HepG2 (cell line): ENCODE measurements at regions not wholly inside any gene's neighbourhood (a gene's known extent, or its start where the extent isn't known, plus 50 kb on each side); places are given as distances from the start of the nearest gene placed in this dataset.

Experiments used
- ATAC-seq: fragments of 200-7000 bp; cut with Tn5 transposase; 3 replicates; pipeline ENCODE4 v1.9.1; 2020; ENCODE audit warnings: mild to moderate bottlenecking, moderate library complexity
- BruUV-seq: library from RNA; stranded (reverse); fragments of 400-500 nt; replicated peaks from 2 replicates; lab custom pipeline; 2021; lab: Mats Ljungman, UMichigan
- CTCF ChIA-PET: fragments of 300-600 bp; formaldehyde crosslinking; extraction: SDS; loops from one replicate; lab custom pipeline; 2021; ENCODE audit warnings: low total read pairs, inconsistent platforms, low intra/inter-chr PET ratio; lab: Yijun Ruan, JAX
- POLR2A ChIA-PET: fragments of 350-600 bp; sonication (Branson Sonifier 250); formaldehyde crosslinking; loops from one replicate; lab custom pipeline; 2020; ENCODE audit warnings: antibody characterized with exemption, inconsistent platforms; lab: Yijun Ruan, JAX
- DNase-seq: peaks from one replicate; pipeline ENCODE4 v3.0.0-alpha.2; 2015; ENCODE audit warnings: low spot score
- FAIRE-seq: peaks from 3 replicates; lab custom pipeline; 2011; peaks lifted over from hg19 to GRCh38; lab: Jason Lieb, UNC
- H2AFZ ChIP-seq: one replicate; pipeline ENCODE4 v1.6.1; 2011; ENCODE audit warnings: low read length, inconsistent platforms
- H3K27ac ChIP-seq: fragments of 300-600 bp; 3 replicates; pipeline ENCODE4 v1.8.0; 2011; ENCODE audit warnings: mixed run types, mild to moderate bottlenecking, mixed read lengths, low read length, inconsistent platforms; ENCODE audit not compliant: insufficient read depth; ENCODE audit errors: extremely low read length
- H3K27me3 ChIP-seq, 2 experiments: fragments of 200-600 bp in 1 of 2; 2 replicates in 1 of 2; 3 replicates in 1 of 2; pipeline versions ENCODE4 v1.6.0 to v1.8.0; 2011; ENCODE audit warnings: low read length in 2 of 2, mild to moderate bottlenecking in 2 of 2, moderate library complexity in 2 of 2, inconsistent platforms in 1 of 2; ENCODE audit not compliant: insufficient read depth in 2 of 2, control insufficient read depth in 1 of 2
- H3K36me3 ChIP-seq, 2 experiments: fragments of 200-600 bp in 1 of 2; replicated peaks in 1 of 2; 2 replicates in 1 of 2; 3 replicates in 1 of 2; pipeline versions ENCODE4 v1.5.1 to v1.8.0; 2011; ENCODE audit warnings: low read length in 2 of 2, inconsistent platforms in 1 of 2; ENCODE audit not compliant: insufficient read depth in 2 of 2, control insufficient read depth in 1 of 2
- H3K4me1 ChIP-seq: 2 replicates; pipeline ENCODE4 v1.5.1; 2012; ENCODE audit warnings: low read length, inconsistent platforms; ENCODE audit not compliant: insufficient read depth
- H3K4me2 ChIP-seq: 2 replicates; pipeline ENCODE4 v1.6.0; 2011; ENCODE audit warnings: low read depth, low read length, inconsistent platforms
- H3K4me3 ChIP-seq, 3 experiments: fragments of 200-600 bp in 1 of 3; sonication (generic), shearing (Covaris generic) in 1 of 3; replicated peaks in 1 of 3; 2 replicates each; pipeline ENCODE4 v1.5.1; 2011 to 2016; ENCODE audit warnings: low read length in 3 of 3, inconsistent platforms in 2 of 3, low read depth in 2 of 3, mild to moderate bottlenecking in 2 of 3, control low read depth in 1 of 3, mixed read lengths in 1 of 3; ENCODE audit not compliant: insufficient read depth in 1 of 3
- H3K79me2 ChIP-seq: one replicate; pipeline ENCODE4 v1.6.1; 2011; ENCODE audit warnings: low read length, inconsistent platforms; ENCODE audit not compliant: insufficient read depth
- H3K9ac ChIP-seq: 2 replicates; pipeline ENCODE4 v1.6.0; 2011; ENCODE audit warnings: mild to moderate bottlenecking, low read depth, low read length, inconsistent platforms; ENCODE audit not compliant: insufficient read depth
- H3K9me3 ChIP-seq: 2 replicates; pipeline ENCODE4 v1.5.1; 2012; ENCODE audit warnings: mild to moderate bottlenecking, low read length
- H4K20me1 ChIP-seq: 2 replicates; pipeline ENCODE4 v1.6.0; 2011; ENCODE audit warnings: inconsistent platforms, mild to moderate bottlenecking, low read length, moderate library complexity; ENCODE audit not compliant: insufficient read depth
- HNF1B ChIP-seq: sonication (generic); formaldehyde crosslinking; IDR thresholded peaks from 2 replicates; pipeline ENCODE4 v1.5.1; 2020; ENCODE audit warnings: mild to moderate bottlenecking, moderate library complexity, missing genetic modification reagents
- NFE2L2 ChIP-seq: fragments of 150-350 bp; IDR thresholded peaks from 2 replicates; pipeline ENCODE4 v1.6.1; 2014; ENCODE audit warnings: low read length
- PITX1 ChIP-seq: sonication (generic); formaldehyde crosslinking; IDR thresholded peaks from 2 replicates; pipeline ENCODE4 v1.5.1; 2020; ENCODE audit warnings: mild to moderate bottlenecking, missing genetic modification reagents
- PRPF4 ChIP-seq: fragments of 200-400 bp; formaldehyde crosslinking; IDR thresholded peaks from 2 replicates; pipeline ENCODE4 v1.6.1; 2016; ENCODE audit warnings: low read length, low read depth; ENCODE audit not compliant: poor library complexity, severe bottlenecking
- THYN1 ChIP-seq: sonication (generic); formaldehyde crosslinking; IDR thresholded peaks from 2 replicates; pipeline ENCODE4 v1.8.1; 2023; ENCODE audit warnings: low read depth, mild to moderate bottlenecking, moderate library complexity, missing genetic modification reagents, borderline replicate concordance
- ZMYM4 ChIP-seq: sonication (generic); formaldehyde crosslinking; IDR thresholded peaks from 2 replicates; pipeline ENCODE4 v1.8.1; 2023; ENCODE audit warnings: mild to moderate bottlenecking, missing genetic modification reagents
- ZNF468 ChIP-seq: sonication (generic); formaldehyde crosslinking; IDR thresholded peaks from 2 replicates; pipeline ENCODE4 v1.8.0; 2022; ENCODE audit warnings: mild to moderate bottlenecking, moderate library complexity, missing genetic modification reagents
- ZNF503 ChIP-seq: sonication (generic); formaldehyde crosslinking; IDR thresholded peaks from 2 replicates; pipeline ENCODE4 v1.4.0; 2020; ENCODE audit warnings: missing genetic modification reagents
- ZNF552 ChIP-seq: sonication (generic); formaldehyde crosslinking; IDR thresholded peaks from 2 replicates; pipeline ENCODE4 v1.9.0; 2022; ENCODE audit warnings: missing genetic modification reagents, mild to moderate bottlenecking, borderline replicate concordance
- ZNF597 ChIP-seq: sonication (generic); formaldehyde crosslinking; IDR thresholded peaks from 2 replicates; pipeline ENCODE4 v1.5.0; 2020; ENCODE audit warnings: missing genetic modification reagents
- ZNF639 ChIP-seq: conservative IDR thresholded peaks from 2 replicates; pipeline ENCODE4 v1.6.1; 2018; ENCODE audit warnings: missing genetic modification reagents
- ZNF670 ChIP-seq: sonication (generic); formaldehyde crosslinking; IDR thresholded peaks from 2 replicates; pipeline ENCODE4 v1.8.0; 2022; ENCODE audit warnings: mild to moderate bottlenecking, missing genetic modification reagents, borderline replicate concordance
- WGBS: methylation state at CpG from one replicate; pipeline ENCODE4 v1.1.6; 2017; ENCODE audit warnings: low lambda C conversion rate; 5-methylcytosine and 5-hydroxymethylcytosine counted together
- in situ Hi-C: cut with HindIII; loops from 2 replicates; pipeline ENCODE4 v1.10.0; 2017; ENCODE audit warnings: low pct_unique_long_range_greater_than_20kb; ENCODE audit not compliant: extremely low pct_ligation_motif_present
- intact Hi-C: fragments of 100-400 bp; cut with micrococcal nuclease; formaldehyde crosslinking; loops from one replicate; pipeline ENCODE4 v1.10.0; 2022; ENCODE audit not compliant: unreplicated experiment

- no peak for ATAC-seq
- TF ChIP-seq NFE2L2 (0 out of 2 replicates have a peak, but pooled peaks have one; percentile 20), PITX1 (CRISPR knock-in tag) (no peak)
- TF ChIP-seq, all 625 proteins: peak for 1
- FAIRE-seq, result no peak
- in situ Hi-C loops (no loop called here), intact Hi-C loops (no loop called here)
- Histone ChIP-seq H3K36me3 (no peaks in the 10 kb centered on the region), H3K27ac (no peak overlapping the region), H3K4me3 (no peak overlapping the region), H3K4me1 (no peaks in the 10 kb centered on the region), H3K4me2 (no peak overlapping the region), H3K27me3 (peaks cover 0 to 7% of the 10 kb centered on the region in 2 experiments; a peak in 2 of 5 replicates), H2AFZ (no peak overlapping the region), H3K9me3 (no peaks in the 10 kb centered on the region), H4K20me1 (no peaks in the 10 kb centered on the region), H3K79me2 (no peaks in the 10 kb centered on the region), H3K9ac (no peak overlapping the region)
- no TSS peak for BruUV-seq
- WGBS, result 2% methylated on average over 3 of the region's 3 CpGs
- ChIA-PET CTCF (no interaction called here), POLR2A (no interaction called here)
- no peak for DNase-seq
These were observed 213.6 kb upstream of the TBX20 start for GRCh38 chr7:35467456-35467978.

GRCh38 chr7:35465791-35466336 is 212.0 kb upstream of the TBX20 start:
- 49% methylated on average over 11 of the region's 18 CpGs for WGBS
- H3K4me1 ChIP-seq, result no peaks in the 10 kb centered on the region
- no peak for FAIRE-seq
- no peak for DNase-seq
- peaks cover 0 to 7% of the 10 kb centered on the region in 2 experiments; a peak in 2 of 5 replicates for H3K27me3 ChIP-seq
- H3K36me3 ChIP-seq, result no peaks in the 10 kb centered on the region
- ChIA-PET CTCF (no interaction called here), POLR2A (no interaction called here)
- intact Hi-C loops, result no loop called here
- no peak overlapping the region for H2AFZ ChIP-seq
- BruUV-seq, result no TSS peak
- H3K79me2 ChIP-seq, result no peaks in the 10 kb centered on the region
- no peaks in the 10 kb centered on the region for H3K9me3 ChIP-seq
- no peak overlapping the region for H3K4me2 ChIP-seq
- H3K4me3 ChIP-seq, result no peak overlapping the region
- ATAC-seq, result no peak
- in situ Hi-C loops, result no loop called here
- no peaks in the 10 kb centered on the region for H4K20me1 ChIP-seq
- no peak overlapping the region for H3K9ac ChIP-seq
- no peak overlapping the region for H3K27ac ChIP-seq
- no peak for TF ChIP-seq PRPF4
- TF ChIP-seq ZNF597 (CRISPR knock-in tag), result no peak
- no peak for TF ChIP-seq ZNF503 (CRISPR knock-in tag)
- TF ChIP-seq THYN1, result no peak
- TF ChIP-seq ZMYM4, result no peak
- no peak for TF ChIP-seq HNF1B
- no peak for TF ChIP-seq ZNF468 (CRISPR knock-in tag)
- TF ChIP-seq ZNF639, result no peak
- TF ChIP-seq ZNF552, result no peak
- no peak for TF ChIP-seq ZNF670 (CRISPR knock-in tag)
